Activated CD4-positive, alpha-beta T cell treated with anti-CD3 and anti-CD28 coated beads, Interleukin-2, amount 50 U/mL, for 1 hour (primary cell): ENCODE measurements at regions not wholly inside any gene's neighbourhood (a gene's known extent, or its start where the extent isn't known, plus 50 kb on each side); places are given as distances from the start of the nearest gene placed in this dataset.

Source experiments
- DNase-seq: peaks from one replicate; pipeline ENCODE4 v3.0.0-alpha.2; 2020

DNA sequence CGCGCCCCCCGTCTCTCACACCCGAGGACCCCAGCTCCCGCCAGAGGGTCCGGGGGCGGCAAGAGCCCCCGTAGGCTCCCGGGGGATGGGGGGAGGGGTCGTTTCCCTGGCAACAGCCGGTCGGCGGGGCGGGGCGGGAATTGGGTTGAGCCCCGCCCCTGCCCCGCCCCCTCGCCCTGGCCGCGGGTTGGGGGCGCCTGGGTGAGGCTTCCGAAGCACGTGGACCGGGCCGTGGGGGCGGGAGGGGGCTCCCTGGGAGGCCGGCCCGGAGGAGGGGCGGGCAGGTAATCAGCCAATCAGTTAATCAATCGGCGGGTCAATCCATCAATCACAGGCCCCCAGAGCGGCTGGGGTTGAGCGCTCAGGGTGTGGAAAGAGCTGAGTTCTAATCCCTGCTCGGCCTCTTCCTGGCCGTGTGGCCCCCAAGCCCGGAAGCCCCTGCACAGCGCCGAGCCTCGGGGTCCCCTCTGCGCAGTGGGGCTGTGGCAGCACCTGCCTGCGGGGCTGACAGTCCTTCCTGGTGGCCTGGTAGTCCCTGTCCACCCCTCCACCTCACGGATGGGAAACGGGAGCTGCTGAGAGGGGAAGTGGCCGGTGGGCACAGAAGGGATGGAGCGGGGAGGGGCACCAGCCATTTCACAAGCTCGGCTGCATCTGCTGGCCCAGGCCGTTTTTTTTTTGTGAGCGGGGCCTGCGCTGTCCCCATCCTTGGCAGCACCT is 174.2 kb upstream of the IER5L start:
- DNase-seq, result no peak

DNA sequence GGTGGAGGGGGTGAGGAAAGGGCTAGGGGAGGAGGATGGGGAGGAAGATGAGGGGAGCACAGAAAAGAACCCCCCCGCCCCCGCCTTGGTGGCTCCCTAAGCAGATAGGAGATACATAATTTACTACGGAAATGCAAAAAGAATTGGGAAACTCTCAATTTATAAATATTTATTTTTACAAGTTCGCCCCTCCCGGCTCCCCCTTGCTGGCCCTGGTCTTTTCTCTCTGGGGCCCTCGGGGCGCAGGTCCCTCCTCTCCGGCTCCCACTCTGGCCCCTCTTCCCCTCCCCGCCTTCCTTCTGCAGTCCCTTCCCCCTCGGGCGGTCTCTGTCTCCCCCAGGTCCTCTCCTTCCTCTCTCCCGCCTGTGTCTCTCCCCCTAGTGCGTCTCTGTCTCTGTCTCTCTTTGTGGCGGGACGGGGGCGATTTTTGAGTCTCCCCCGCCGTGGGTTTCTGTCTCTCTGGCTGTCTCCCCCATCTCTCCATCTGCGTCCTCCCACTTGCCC is 173.6 kb upstream of the IER5L start:
- no peak for DNase-seq

DNA sequence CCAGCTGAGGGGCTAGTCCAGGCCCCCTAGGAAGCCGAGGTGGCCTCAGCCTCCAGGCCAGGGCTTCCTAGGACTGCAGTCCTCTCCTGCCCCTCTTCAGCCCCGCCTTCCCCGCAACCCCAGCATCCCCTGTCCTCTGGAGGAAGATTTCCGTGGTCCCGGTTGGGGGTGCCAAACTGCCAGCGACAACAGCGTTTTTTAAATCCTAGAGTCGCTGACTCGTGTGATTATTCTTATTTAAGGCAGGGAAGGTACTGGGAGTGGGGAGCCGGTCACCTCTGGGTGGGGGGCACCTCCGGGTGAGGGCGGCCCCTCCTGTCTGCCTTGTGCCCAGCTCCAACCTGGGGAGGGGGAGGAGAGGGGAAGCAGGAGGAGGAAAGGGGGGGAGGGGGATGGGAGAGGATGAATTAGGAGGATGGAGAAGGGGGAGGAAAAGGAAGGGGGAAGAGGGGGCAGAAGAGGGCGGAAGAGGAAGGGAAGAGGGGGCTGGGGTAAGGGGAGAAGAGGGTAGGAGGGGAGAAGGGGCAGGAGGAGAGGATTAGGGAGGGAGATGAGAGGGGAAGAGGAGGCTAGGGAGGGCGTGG is 173.1 kb upstream of the IER5L start:
- DNase-seq, result no peak

DNA sequence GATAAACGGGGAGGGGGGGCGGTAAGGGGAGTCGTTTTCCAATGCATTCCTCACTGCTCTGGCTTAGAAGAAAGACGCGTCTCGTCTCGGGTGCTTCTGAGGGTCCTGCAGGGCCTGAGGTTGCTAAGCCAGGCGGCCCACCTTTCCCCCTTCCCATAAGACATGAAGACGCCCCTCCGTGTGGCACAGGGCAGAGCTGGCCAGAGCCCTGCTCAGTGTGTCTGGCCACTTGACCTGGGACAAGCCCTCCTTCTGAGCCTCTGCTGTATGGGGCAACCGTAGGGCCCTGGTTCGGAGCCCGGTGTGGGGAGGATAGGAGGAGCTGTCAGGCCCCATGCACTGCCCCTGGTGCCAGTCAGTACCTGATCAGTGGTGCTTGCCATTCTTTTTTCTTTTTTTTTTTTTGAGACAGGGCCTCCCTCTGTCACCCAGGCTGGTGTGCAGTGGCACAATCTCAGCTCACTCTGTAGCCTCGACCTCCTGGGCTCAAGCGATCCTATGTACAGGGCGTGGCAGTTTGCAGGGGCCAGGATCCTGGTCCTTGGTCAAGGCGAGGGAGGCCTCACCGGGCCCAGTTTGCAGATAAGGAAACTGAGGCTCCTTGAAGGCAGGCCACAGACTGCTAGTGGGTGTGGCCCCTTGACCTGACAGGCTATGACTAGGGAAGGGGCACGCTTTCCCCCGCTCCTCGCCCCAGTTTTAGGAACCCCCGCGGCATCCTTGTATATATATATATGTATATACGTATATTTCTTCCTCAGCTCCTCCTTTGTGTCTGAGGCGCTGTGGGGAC is 172.3 kb upstream of the IER5L start:
- no peak for DNase-seq

DNA sequence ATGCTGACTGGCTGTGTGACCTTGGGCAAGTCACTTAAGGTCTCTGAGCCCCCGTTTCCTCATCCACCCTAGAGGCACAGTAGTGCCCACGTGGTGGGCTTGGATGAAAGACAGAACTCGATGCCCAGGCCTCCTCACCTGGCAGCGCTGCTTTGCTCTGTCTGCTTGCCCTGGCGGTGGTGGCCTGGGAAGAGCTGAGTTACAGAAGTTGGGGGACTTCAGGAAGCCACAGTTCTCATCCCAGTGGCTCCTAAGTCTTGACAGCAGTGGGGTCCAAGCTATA is 171.5 kb upstream of the IER5L start:
- no peak for DNase-seq

DNA sequence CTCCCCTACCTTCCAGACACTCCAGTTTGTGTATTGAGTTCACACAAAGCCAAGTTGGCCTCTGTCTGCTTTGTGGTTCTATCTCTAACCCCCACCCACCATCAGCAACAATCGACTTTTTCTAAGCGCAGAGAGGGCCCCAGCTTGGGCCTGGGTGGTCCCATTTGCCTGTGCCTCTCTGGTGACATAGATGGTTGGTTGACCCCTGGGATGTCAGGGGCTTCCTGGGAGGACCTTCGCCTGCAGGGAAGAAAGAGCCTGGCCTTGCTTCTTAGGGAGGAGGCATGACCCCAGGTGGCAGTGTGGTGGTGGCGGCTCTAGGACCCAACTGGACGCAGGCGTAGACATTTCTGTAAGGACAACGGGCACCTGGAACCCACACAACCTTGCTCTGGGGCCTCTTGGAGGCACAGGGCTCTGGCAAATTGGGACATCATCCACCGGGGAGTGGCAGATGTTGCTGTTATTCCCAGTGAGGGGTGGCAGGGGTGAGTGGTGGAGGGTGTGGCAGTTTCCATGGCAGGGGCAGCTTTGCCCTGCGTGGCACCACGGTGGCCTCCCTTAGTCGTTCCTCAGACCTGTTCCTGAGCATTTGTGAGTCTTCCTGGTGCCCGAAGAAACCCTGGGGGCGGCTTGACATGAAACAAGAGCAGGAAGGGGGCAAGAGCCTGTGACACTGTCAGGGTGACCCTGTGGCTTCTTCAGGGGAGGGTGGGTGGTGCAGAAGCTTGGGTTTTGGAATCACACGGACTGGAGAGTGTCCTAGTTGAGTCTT is 171.0 kb upstream of the IER5L start:
- no peak for DNase-seq

DNA sequence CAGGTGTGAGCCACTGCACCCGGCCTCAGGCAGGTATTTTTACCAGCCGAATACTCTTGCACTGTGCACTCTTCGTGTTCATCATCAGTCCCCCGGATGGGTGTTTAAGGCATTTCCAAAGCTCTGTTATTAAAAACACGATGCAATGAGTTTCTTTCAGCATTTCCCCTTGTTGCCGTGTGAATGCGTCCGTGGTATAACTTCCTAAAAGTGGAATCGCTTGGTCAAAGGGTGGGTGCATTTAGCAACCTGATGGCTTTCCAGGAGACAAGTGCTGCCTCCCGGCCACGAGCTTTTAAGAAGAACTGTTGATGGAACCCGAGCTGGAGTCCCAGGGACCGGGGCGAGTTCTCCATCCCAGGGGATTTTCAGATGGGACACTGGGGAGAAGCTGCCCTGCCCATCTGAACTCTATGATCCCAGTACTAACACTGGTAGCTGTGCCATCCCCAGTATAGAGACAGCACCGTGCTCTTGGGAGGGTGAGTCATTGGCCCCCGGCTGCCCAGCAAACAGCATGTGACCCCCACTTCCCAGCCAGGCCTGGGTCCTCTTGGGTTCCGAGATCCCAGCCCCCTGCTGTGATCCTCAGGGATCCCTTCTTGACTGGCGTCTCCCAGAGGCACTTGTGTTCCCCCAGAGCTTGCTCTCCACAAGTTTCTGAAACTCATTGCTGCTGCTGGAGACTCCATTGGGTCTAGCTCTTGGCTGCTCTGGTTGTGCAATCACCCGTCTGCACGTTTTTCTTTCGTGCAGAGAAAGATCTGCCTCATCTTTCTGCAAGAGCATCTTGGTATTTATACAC is 169.5 kb upstream of the IER5L start:
- no peak for DNase-seq

DNA sequence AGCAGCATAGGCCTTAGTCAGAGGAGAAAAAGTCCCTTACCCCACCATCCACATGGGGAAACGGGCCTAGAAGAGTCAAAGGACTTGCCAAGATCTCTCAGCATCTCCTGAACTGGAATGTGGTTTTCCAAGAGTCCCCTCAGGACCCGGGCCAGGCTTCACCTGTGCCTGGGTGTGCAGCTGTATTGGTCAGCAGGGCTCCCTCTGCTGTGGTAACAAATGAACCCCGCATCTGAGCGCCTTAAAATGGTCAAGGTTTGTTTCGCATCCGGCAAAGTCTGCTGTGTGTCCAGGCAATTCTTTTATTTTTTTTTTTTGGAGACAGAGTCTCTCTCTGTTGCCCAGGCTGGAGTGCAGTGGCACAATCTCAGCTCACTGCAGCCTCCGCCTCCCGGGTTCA is 168.0 kb upstream of the IER5L start:
- DNase-seq, result no peak

DNA sequence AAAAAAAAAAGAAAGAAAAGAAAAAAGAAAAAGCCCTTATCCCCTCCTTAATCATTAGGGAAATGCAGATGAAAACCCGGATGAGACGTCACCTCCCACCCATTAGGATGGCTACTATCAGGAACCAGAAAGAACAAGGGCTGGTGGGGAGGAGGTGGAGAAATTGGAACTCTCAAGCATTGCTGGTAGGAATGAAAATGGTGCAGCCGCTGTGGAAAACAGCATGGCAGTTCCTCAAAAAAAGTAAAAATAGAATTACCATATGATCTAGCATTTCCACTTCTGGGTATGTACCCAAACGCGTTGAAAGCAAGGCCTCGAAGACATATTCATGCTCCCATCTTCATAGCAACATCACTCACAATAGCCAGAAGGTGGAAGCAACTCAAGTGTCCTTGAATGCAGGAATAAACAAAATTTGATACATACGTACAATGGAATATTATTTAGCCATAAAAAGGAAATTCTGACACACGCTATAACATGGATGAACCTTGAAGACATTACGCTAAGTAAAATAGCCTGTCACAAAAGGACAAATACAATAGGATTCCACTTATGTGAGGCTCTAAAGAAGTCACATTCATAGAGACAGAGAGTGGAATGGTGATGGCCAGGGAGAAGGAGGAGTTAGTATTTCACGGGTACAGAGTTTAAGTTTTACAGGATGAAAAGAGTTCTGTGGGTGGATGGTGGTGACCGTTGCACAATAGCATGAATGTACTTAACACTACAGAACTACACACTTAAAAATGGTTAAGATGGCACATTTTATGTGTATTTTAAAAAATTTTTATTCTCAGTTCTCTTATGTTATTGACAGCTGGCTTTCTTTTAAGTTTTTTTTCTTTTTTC is 166.8 kb upstream of the IER5L start:
- no peak for DNase-seq

DNA sequence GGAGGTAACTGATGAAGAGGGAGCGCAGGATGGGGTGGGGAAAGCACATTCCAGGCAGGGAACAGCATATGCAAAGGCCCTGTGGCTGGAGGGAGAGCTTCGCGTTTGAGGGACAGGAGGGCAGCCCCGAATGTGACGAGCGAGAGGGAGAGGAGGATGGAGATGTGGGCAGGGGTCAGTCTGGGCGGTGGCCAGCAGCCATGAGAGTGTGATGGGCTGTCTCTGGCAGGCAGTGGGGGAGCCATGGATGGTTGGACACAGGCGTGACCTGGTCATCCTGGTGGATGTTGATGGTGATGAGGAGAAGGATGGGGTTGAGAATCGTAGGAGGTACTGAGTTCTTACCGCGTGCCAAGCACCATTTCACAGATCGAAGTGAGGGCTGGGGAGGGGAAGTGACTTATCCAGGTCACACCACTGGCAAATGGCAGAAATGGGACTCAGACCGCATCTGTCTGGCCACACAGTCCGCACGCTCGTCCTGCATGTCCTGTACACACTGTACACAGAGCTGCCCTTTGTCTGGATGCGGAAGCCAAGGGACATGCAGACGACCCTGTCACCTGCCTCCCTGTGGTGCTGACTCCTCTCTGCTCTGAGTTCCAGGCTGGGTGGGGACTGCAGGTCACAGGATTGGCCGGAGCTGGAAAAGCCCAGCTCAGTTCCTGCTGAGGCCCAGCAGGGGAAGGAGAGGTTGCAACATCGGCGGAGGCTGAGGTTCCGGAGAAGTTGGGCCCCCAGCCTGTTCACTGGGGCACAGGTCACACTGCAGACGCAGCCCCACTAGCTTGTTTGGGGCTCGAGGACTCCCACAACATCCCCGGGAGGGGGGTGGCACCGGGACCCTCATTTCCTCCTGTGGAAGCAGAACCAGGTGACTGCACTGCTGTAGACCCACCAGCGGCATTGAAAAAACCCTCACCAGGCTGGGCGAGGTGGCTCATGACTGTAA is 165.6 kb upstream of the IER5L start:
- DNase-seq, result no peak

DNA sequence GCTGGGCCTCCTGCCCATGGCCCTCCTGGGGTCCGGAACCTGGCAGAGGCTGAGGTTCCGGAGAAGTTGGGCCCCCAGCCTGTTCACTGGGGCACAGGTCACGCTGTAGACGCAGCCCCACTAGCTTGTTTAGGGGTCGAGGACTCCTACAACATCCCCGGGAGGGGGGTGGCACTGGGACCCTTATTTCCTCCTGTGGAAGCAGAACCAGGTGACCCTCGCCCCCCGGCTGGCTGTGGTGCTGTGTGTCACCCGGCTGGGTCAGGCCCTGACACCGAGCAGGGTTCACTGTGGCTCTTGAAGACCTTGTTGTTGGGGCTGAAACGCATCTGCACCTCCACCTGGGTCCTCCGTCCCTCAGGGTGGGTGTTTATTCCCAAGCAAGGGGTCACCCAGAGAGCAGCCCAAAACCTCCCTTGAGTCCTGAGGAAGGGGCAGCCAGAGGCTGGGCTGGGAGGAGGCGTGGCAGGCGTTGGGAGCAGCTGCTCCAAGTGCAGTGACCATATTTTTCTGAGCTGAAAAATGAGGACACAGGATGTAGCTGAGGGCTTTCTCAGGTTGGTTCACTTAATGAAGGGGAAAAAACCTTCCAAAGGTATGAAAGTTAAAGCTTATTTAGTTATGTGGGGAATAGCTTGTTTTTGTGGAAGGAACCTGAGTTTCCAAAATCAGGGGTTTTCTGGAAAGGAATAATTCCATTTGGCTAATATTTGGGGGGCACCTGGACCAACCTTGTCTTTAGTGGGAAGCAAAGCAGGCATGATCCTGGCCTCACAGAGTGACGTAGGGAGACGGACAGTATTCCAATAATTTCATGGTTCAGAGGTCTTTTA is 164.7 kb upstream of the IER5L start:
- no peak for DNase-seq

DNA sequence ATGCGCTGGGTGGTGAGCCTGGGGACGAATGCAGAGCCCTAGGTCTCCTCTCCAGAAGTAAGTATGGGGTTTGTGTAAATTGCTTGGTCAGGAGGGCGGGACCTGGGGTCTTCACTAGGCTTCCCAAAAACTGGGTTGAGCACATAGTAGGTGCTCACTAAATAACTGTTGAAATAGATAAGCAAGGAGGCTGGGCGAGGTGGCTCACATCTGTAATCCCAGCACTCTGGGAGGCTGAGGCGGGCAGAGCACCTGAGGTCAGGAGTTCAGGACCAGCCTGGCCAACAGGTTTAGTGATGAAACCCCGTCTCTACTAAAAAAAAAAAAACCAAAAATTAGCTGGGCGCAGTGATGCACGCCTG is 163.9 kb upstream of the IER5L start:
- no peak for DNase-seq

DNA sequence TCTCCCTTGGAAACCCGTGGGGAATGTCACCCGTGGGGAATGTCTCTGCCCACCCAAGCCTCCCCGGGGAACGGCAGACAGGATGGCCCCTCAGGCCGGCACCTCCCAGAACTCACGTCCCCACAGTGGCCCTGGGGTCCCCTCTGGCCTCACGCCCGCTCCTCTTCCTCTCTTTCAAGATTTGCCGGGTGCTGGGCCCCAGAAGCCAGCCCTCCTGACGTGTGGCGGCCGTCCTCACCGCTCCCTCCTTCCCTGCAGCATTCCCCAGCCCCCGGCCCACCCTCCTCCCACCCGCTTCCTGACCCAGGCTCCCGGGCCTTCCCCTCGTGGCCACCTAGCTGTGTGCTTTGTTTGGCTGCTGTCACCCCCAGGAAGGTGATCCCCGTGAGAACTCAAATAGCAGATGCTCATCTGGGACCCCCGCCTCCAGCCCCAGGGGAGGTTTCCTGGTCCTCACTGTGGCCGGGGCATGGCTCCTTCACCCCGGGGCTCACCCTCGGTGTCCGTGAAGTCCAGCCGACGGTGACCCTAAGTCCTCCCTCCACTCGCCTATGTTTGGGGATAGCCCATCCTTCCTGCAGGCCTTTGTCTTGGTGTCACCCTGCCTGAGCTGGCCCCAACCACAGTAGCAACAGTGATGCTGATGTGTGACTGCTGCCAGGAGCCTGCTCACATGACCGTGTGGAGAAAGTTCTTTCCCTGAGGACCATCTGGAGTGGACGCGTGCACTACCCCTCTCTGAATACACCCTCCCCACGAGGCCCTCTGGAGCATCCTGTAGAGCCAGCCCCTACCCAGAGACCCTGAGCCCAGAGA is 163.3 kb upstream of the IER5L start:
- no peak for DNase-seq

DNA sequence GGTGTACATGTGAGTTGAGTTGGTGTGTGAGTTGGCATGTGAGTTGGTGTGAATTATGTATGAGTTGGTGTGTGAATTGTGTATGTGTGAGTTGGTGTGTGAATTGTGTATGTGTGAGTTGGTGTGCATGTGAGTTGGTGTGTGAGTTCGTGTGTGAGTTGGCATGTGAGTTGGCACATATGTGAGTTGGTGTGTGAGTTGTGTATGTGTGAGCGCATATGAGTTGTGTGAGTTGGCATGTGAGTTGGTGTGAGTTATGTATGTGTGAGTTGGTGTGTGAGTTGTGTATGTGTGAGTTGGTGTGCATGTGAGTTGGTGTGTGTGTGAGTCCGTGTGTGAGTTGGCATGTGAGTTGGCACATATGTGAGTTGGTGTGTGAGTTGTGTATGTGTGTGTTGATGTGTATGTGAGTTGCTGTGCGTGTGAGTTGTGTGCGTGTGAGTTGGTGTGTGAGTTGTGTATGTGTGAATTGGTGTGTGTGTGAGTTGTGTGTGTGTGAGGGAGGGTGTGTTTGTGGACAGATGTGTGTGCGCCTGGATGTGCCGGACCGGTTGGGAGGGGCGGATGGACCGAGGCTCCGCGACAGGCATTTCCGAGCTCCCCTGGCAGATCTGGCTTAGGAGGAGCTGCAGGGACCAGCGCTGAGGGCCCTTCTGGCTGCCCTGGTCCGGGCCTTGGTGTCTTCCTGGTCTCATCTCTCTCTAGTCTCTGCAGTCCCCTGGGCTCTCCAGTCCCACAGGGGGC is 162.5 kb upstream of the IER5L start:
- no peak for DNase-seq

DNA sequence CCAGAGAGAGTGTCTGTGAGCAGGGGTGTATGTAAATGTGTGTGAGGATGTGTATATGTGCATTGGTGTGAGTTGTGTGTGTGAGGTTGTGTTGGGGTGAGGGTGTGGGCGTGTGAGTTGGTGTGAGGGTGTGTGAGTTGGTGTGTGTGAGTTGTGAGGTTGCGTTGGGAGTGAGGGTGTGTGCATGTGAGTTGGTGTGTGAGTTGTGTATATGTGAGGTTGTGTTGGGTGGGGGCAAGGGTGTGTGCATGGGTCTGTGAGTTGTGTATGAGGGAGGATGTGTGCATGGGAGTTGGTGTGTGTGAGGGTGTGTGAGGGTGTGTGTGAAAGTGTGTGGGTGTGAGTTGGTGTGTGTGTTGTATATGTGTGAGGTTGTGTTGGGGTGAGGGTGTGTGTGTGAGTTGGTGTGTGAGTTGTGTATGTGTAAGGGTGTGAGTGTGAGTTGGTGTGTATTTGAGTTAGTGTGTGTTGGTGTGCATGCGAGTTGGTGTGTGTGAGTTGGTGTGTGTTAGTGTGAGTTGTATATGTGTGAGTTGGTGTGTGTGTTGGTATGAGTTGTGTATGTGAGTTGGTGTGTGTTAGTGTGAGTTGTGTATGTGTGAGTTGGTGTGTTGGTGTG is 161.6 kb upstream of the IER5L start:
- no peak for DNase-seq

DNA sequence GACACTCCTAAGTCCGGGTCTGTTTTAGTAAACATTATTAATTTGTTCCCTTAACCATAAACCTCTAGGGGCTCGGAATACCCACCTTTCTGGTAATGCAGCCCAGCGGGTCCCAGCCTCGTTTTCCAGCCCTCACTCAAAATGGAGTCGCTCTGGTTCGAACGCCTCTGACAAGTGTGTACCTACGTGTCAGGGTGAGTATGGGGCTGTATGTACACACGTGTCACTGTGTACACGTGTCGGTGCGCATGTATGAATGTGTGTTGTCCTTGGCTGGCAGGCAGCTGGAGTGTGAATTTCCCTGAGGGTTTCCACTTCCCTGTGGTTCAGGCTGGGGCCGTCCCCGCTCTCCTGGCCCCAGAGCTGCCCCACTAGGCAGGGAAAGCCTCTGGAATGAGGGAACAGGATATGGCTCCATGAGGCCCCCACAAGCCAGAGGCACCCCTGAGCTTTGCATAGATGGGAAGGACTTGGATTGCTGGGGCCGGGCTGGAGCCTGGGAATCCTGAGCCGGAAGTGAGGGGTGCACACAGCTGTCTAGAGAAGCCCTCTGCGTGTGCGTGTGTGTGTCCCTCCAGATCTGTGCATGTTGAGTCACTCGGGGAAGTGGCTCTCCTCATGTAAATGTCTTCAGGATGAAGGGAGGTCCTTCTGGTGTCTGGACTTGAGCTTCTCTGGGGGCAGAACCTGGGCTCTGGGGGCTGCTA is 160.8 kb upstream of the IER5L start:
- DNase-seq, result no peak
